Heart right ventricle (tissue), 16 donors: ENCODE measurements at regions not wholly inside any gene's neighbourhood (a gene's known extent, or its start where the extent isn't known, plus 50 kb on each side); places are given as distances from the start of the nearest gene placed in this dataset.

Experiments used
- ATAC-seq, 8 donors: fragments of 200-7000 bp; cut with Tn5 transposase; one replicate each; pipeline ENCODE4 v1.9.1; 2020; ENCODE audit warnings: mild to moderate bottlenecking in 8 of 8, moderate library complexity in 8 of 8, moderate number of reproducible peaks in 1 of 8
- DNase-seq, 2 donors: peaks; one replicate each; pipeline ENCODE4 v3.0.0-alpha.2; 2020
- H3K27ac ChIP-seq, 10 donors: fragments of 200-600 bp; sonication (generic) in 2 of 10; one replicate each; pipeline versions ENCODE4 v1.5.0 to v1.8.0; 2020 to 2022; ENCODE audit warnings: mild to moderate bottlenecking in 3 of 10
- H3K27me3 ChIP-seq, 7 donors: fragments of 200-600 bp; one replicate each; pipeline ENCODE4 v1.8.0; 2021 to 2022; ENCODE audit warnings: mild to moderate bottlenecking in 2 of 7
- H3K36me3 ChIP-seq, 9 donors: fragments of 200-600 bp; sonication (generic) in 1 of 9; one replicate each; pipeline versions ENCODE4 v1.5.0 to v1.8.0; 2020 to 2022; ENCODE audit warnings: mild to moderate bottlenecking in 2 of 9
- H3K4me1 ChIP-seq, 9 donors: fragments of 200-600 bp; sonication (generic) in 1 of 9; one replicate each; pipeline versions ENCODE4 v1.5.0 to v1.8.0; 2020 to 2022; ENCODE audit warnings: mild to moderate bottlenecking in 4 of 9
- H3K4me3 ChIP-seq, 10 donors: fragments of 200-600 bp; sonication (generic) in 2 of 10; one replicate each; pipeline versions ENCODE4 v1.5.0 to v1.8.0; 2020 to 2022; ENCODE audit warnings: mild to moderate bottlenecking in 7 of 10, moderate library complexity in 2 of 10
- H3K9me3 ChIP-seq, 11 donors: fragments of 200-600 bp in 10 of 11; sonication (generic) in 2 of 11; one replicate each; pipeline versions ENCODE4 v1.5.0 to v1.8.0; 2013 to 2022; ENCODE audit warnings: mild to moderate bottlenecking in 2 of 11, control low read depth in 1 of 11, moderate library complexity in 1 of 11
- WGBS, 2 donors: extraction: QIAGEN DNeasy Blood & Tissue Kit; methylation state at CpG; one replicate each; pipeline ENCODE4 v1.1.7; 2013; ENCODE audit warnings: inconsistent platforms in 1 of 2; 5-methylcytosine and 5-hydroxymethylcytosine counted together
- intact Hi-C, 10 donors: fragments of 100-400 bp; cut with DNase I; formaldehyde crosslinking; loops; one replicate each; pipeline versions ENCODE4 v1.11.1 to v1.14.2; 2022
- TF ChIP-seq, protein P1 (sequence below), 9 donors: fragments of 200-600 bp; sonication (generic) in 2 of 9; IDR thresholded peaks; one replicate each; pipeline versions ENCODE4 v1.5.0 to v1.8.0; 2021 to 2022; ENCODE audit warnings: antibody characterized with exemption in 9 of 9, mild to moderate bottlenecking in 5 of 9, moderate library complexity in 1 of 9
- donor health status: Arrhythmogenic right ventricular cardiomyopathy.
- donor health status: ischemic (EF 13 %, LVEDD 7.1; RV severe dilation, severe dysfunction).
- donor health status: healthy with polysubstance abuse.
- donor health status: DM: no; HTN: yes; CAD: no.
- donor health status: DM: no; HTN: no; CAD: no.
- donor health status: ischemic (EF 25% LVEDD 6.9; RV normal size, moderate dysfunction).
- donor health status: ischemic (EF 25% LVEDD 5.7; RV mildly dilated, moderate dysfunction).
- donor health status: healthy.
- donor health status: DM: yes; HTN: yes; CAD: no.
- donor health status: Ischemic cardiomyopathy.
- donor health status: ischemic (EF 35%, LVEDD 5.7; RV mildly dilated, moderate dysfunction).
- donor health status: nonischemic (EF 11% LVEDD 7.7; RV severe dilation, severe dysfunction).
- donor health status: DM: yes; HTN: yes; CAD: no.
- donor health status: PGD.
- donor health status: ischemic (EF 29% LVEDD 5.4; RV normal size, mild dysfunction).
- donor health status: nonischemic (EF 23%, LVEDD 6.1; RV moderate dilation, normal function).

DNA sequence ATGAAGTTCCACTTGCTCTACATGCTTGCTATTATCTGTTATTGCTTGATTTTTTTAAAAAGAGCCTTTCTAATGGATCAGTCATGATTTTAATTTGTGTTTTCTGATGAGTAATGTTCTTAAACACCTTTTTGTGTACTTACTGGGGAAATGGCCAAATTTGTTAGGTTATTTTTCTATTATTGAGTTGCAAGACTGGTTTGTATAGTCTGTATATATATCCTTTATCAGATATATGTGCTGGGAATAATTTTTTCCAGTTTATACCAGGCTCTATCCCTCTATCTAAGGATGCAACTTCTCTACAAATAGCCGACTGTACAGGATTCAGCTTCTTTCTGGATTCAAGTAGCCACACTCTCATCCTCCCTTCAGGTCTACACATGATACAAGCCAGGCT is 65.6 kb upstream of the SEC61G start:
- Histone ChIP-seq H3K4me3 (no peak overlapping the region), H3K27ac (no peak overlapping the region), H3K36me3 (no peaks in the 10 kb centered on the region), H3K27me3 (no peaks in the 10 kb centered on the region), H3K4me1 (peaks cover 0 to 9% (median 0%) of the 10 kb centered on the region in 9 donors), H3K9me3 (peaks cover 0 to 20% (median 0%) of the 10 kb centered on the region in 11 donors)
- no peak for DNase-seq
- WGBS, 2 donors: 88 to 91% methylated on average over 1 of the region's 1 CpG
- no peak for ATAC-seq
- TF ChIP-seq, protein P1, sequence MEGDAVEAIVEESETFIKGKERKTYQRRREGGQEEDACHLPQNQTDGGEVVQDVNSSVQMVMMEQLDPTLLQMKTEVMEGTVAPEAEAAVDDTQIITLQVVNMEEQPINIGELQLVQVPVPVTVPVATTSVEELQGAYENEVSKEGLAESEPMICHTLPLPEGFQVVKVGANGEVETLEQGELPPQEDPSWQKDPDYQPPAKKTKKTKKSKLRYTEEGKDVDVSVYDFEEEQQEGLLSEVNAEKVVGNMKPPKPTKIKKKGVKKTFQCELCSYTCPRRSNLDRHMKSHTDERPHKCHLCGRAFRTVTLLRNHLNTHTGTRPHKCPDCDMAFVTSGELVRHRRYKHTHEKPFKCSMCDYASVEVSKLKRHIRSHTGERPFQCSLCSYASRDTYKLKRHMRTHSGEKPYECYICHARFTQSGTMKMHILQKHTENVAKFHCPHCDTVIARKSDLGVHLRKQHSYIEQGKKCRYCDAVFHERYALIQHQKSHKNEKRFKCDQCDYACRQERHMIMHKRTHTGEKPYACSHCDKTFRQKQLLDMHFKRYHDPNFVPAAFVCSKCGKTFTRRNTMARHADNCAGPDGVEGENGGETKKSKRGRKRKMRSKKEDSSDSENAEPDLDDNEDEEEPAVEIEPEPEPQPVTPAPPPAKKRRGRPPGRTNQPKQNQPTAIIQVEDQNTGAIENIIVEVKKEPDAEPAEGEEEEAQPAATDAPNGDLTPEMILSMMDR (IDR thresholded peaks at IDR 0.05): no peak
- intact Hi-C loops: no loop called here

DNA sequence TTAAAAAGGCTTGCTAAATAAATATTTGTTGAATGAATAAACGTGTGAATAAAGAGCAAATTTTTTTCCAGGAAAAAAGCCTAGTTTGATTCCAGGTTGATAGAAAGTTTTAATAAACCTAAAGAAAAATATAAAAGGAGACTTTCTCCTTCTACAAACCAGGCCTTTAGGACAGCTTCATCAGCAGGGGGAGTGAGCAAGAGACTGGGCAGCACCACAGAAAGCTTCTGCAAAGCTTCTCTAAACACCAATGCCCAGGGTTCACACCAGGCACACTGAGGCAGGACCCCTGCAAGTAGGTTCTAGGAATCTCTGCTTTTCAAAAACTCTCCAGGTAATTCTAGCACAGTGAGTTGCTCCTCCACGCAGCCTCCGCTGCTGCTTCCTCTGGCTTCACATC is 66.4 kb upstream of the SEC61G start:
- Histone ChIP-seq H3K27me3 (no peaks in the 10 kb centered on the region), H3K4me3 (no peak overlapping the region), H3K36me3 (no peaks in the 10 kb centered on the region), H3K27ac (no peak overlapping the region), H3K9me3 (peaks cover 0 to 20% (median 0%) of the 10 kb centered on the region in 11 donors), H3K4me1 (peaks cover 0 to 9% (median 0%) of the 10 kb centered on the region in 9 donors)
- TF ChIP-seq, protein P1 (IDR thresholded peaks at IDR 0.05): no peak
- 90 to 92% methylated on average over 3 of the region's 3 CpGs for WGBS, 2 donors
- intact Hi-C loops: no loop called here
- ATAC-seq (no peak), DNase-seq (no peak)

DNA sequence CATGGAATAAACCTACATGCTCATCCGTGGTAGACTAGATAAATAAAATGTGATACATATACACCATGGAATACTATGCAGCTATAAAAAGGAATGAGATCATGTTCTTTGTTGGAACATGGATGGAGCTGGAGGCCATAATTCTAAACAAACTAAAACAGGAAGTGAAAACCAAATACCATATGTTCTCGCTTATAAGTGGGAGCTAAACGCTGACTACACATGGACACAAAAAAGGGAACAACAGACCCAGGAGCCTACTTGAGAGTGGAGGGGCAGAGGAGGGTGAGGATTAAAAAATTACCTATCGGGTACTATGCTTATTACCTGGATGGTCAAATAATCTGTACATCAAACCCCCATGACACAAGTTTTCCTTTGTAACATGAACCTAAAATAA is 68.7 kb upstream of the SEC61G start:
- ATAC-seq: no peak
- Histone ChIP-seq H3K27ac (no peak overlapping the region), H3K4me3 (no peak overlapping the region), H3K36me3 (no peaks in the 10 kb centered on the region), H3K4me1 (peaks cover 0 to 9% (median 0%) of the 10 kb centered on the region in 9 donors), H3K9me3 (peaks cover 0 to 20% (median 0%) of the 10 kb centered on the region in 11 donors), H3K27me3 (no peaks in the 10 kb centered on the region)
- 88 to 91% methylated on average over 4 of the region's 4 CpGs for whole genome bisulfite sequencing, 2 donors
- intact Hi-C loops: no loop called here
- no peak for DNase-seq
- TF ChIP-seq, protein P1 (IDR thresholded peaks at IDR 0.05): no peak

DNA sequence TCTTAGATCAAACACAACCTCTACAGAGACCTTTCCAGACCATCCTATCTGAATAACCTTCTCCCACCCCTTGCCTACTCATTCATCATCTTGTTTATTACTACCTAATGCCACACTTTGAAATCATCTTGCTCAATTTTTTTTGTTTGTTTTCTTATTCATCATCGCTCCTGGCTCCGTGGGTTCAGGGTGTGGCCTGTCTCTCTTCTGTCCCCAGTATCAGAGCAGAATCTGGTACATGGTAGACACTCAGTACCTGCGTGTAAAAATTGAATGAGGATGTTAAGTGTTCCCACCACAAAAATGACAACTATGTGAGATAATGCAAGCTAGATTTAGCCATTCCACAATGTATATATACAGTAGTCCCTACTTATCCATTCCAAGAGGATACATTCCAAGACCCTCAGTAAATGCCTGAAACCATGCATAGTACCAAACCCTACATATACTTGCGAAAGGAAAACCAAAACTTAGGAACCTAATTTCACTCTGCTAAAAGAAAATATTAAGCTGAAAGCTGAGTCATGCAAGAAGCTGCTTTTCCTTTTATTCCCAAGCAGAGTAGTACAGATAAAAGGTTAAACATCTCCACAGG is 72.1 kb upstream of the SEC61G start:
- DNase-seq (no peak), ATAC-seq (no peak)
- Histone ChIP-seq H3K4me3 (no peak overlapping the region), H3K9me3 (peaks cover 0 to 20% (median 0%) of the 10 kb centered on the region in 11 donors), H3K27ac (no peak overlapping the region), H3K36me3 (no peaks in the 10 kb centered on the region), H3K27me3 (no peaks in the 10 kb centered on the region), H3K4me1 (no peaks in the 10 kb centered on the region)
- intact Hi-C loops: no loop called here
- 89 to 95% methylated on average over 4 of the region's 4 CpGs for WGBS, 2 donors
- TF ChIP-seq, protein P1 (IDR thresholded peaks at IDR 0.05): no peak
